Uterus (tissue), 3 donors: ENCODE measurements at regions not wholly inside any gene's neighbourhood (a gene's known extent, or its start where the extent isn't known, plus 50 kb on each side); places are given as distances from the start of the nearest gene placed in this dataset.
"Not testable (repeated sequence)": the region's sequence is repeated elsewhere in the genome, so short reads cannot be mapped to it uniquely, and the experiment has no call there.

Experiments used
- DNase-seq, 2 donors: peaks; one replicate each; pipeline ENCODE4 v3.0.0-alpha.2; 2019 to 2020
- H3K27ac ChIP-seq, 2 donors: fragments of 200-600 bp; sonication (generic); 1 replicate in 1 of 2; 2 replicates in 1 of 2; pipeline ENCODE4 v1.5.1; 2016 to 2018
- H3K27me3 ChIP-seq, 2 donors: fragments of 200-600 bp; sonication (generic); one replicate each; pipeline ENCODE4 v1.5.1; 2018 to 2019; ENCODE audit warnings: control low read depth in 1 of 2
- H3K36me3 ChIP-seq, 2 donors: fragments of 200-600 bp; sonication (generic); one replicate each; pipeline ENCODE4 v1.5.1; 2019; ENCODE audit warnings: control low read depth in 1 of 2
- H3K4me1 ChIP-seq, 2 donors: fragments of 200-600 bp; sonication (generic); one replicate each; pipeline ENCODE4 v1.5.1; 2018 to 2019; ENCODE audit warnings: control low read depth in 1 of 2
- H3K4me3 ChIP-seq, 2 donors: fragments of 200-600 bp; sonication (generic); 1 replicate in 1 of 2; 2 replicates in 1 of 2; pipeline ENCODE4 v1.5.1; 2018 to 2019; ENCODE audit warnings: mild to moderate bottlenecking in 1 of 2
- H3K9me3 ChIP-seq, 2 donors: fragments of 200-600 bp; sonication (generic); one replicate each; pipeline ENCODE4 v1.5.1; 2019; ENCODE audit warnings: control low read depth in 1 of 2
- CTCF ChIP-seq, 4 experiments: fragments of 200-600 bp in 2 of 4; fragments of 450-650 bp in 2 of 4; sonication (generic) in 2 of 4; IDR thresholded peaks; one replicate each; pipeline ENCODE4 v1.5.1; 2016 to 2019; ENCODE audit warnings: antibody characterized with exemption in 4 of 4, mild to moderate bottlenecking in 2 of 4, moderate library complexity in 1 of 4
- POLR2A ChIP-seq, 2 donors: fragments of 450-650 bp; IDR thresholded peaks; one replicate each; pipeline ENCODE4 v1.6.1; 2016; ENCODE audit warnings: antibody characterized with exemption in 2 of 2, mild to moderate bottlenecking in 1 of 2, moderate library complexity in 1 of 2
- intact Hi-C: fragments of 100-400 bp; cut with DNase I; formaldehyde crosslinking; loops from one replicate; pipeline ENCODE4 v1.15.1; 2023; ENCODE audit warnings: low total_unique reads
- donor health status: DM: yes; HTN: yes; CAD: no.

GRCh38 chr17:34024806-34025551, 230.1 kb upstream of the CCL2 start:
- Histone ChIP-seq H3K4me3 (no peak overlapping the region), H3K36me3 (no peaks in the 10 kb centered on the region), H3K4me1 (no peaks in the 10 kb centered on the region), H3K9me3 (no peaks in the 10 kb centered on the region), H3K27me3 (no peaks in the 10 kb centered on the region), H3K27ac (no peak overlapping the region)
- intact Hi-C loops = no loop called here
- no peak for TF ChIP-seq CTCF (IDR thresholded peaks at IDR 0.05)
- TF ChIP-seq POLR2A (IDR thresholded peaks at IDR 0.05) = no peak
- DNase-seq = no peak

- H3K27ac ChIP-seq, H3K4me3 ChIP-seq, DNase-seq, H3K27me3 ChIP-seq, H3K9me3 ChIP-seq, H3K36me3 ChIP-seq, intact Hi-C loops, H3K4me1 ChIP-seq: not testable (repeated sequence)
Observed at GRCh38 chr17:34030601-34031000, 224.5 kb upstream of the CCL2 start.

GRCh38 chr17:34032305-34032704, 222.8 kb upstream of the CCL2 start:
- H3K4me1 ChIP-seq, intact Hi-C loops, H3K9me3 ChIP-seq, H3K27me3 ChIP-seq, H3K4me3 ChIP-seq, H3K27ac ChIP-seq, DNase-seq, H3K36me3 ChIP-seq: not testable (repeated sequence)

GRCh38 chr17:34038786-34039185, 216.3 kb upstream of the CCL2 start:
- H3K9me3 ChIP-seq, H3K36me3 ChIP-seq, H3K4me1 ChIP-seq, H3K27ac ChIP-seq, DNase-seq, H3K27me3 ChIP-seq, H3K4me3 ChIP-seq, intact Hi-C loops: not testable (repeated sequence)

- H3K9me3 ChIP-seq, DNase-seq, H3K4me3 ChIP-seq, H3K4me1 ChIP-seq, H3K36me3 ChIP-seq, intact Hi-C loops, H3K27ac ChIP-seq, H3K27me3 ChIP-seq: not testable (repeated sequence)
Observed at GRCh38 chr17:34039213-34039612, 215.9 kb upstream of the CCL2 start.

GRCh38 chr17:34039759-34040555, 215.1 kb upstream of the CCL2 start:
- H3K4me3 ChIP-seq, H3K4me1 ChIP-seq, intact Hi-C loops, H3K27ac ChIP-seq, H3K9me3 ChIP-seq, H3K27me3 ChIP-seq, H3K36me3 ChIP-seq: not testable (repeated sequence)
- peak; percentile 16 to 27 for DNase-seq

- H3K27me3 ChIP-seq = no peaks in the 10 kb centered on the region
- intact Hi-C loops = no loop called here
- DNase-seq = no peak
Observed at GRCh38 chr17:34045990-34046389, 209.1 kb upstream of the CCL2 start.

More at GRCh38 chr17:34045990-34046389, 209.1 kb upstream of the CCL2 start:
- no peak overlapping the region for H3K4me3 ChIP-seq
- H3K27ac ChIP-seq = no peak overlapping the region
- no peak for TF ChIP-seq CTCF (IDR thresholded peaks at IDR 0.05)
- no peak for TF ChIP-seq POLR2A (IDR thresholded peaks at IDR 0.05)
- H3K4me1 ChIP-seq = no peaks in the 10 kb centered on the region
- no peaks in the 10 kb centered on the region for H3K36me3 ChIP-seq
- no peaks in the 10 kb centered on the region for H3K9me3 ChIP-seq
